ENCODE measurements at regions not wholly inside any gene's neighbourhood (a gene's known extent, or its start where the extent isn't known, plus 50 kb on each side); places are given as distances from the start of the nearest gene placed in this dataset.

DNA sequence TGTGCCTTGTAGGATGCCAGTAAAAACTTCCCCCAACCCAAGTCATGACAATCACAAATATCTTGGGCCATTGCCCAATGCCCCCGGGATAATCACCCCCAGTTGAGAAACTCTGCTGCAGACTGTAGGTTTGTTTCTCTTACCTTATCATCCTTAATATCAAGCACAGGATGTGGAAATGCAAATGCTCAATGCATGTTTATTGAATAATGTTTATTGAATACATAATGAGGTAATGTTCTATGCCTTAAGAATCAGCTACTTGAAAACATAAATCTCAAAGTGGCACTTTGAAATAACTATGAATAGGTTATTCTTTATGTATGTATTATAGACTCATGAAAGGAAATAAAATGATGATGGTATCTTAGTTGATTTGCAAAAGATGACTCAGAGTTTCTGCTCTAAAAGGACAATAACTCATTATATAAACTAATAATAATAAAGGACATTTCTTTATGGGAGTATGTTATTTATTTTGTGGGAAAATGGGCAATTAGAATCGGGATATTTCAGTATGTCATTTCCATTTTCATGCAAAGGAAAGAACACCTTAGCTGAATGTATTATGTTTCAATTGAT, 414.2 kb downstream of the EFNB2 start:
- H3K4me3 ChIP-seq (ENCODE audit: low read depth, poor library complexity, severe bottlenecking), result no peak overlapping the region
- WGBS, 2 donors, result 63 to 64% methylated on average over 2 of the region's 2 CpGs
- no peak for TF ChIP-seq POLR2A (IDR thresholded peaks at IDR 0.05)
- no peak for DNase-seq (ENCODE audit: low spot score in 2 of 2)
- intact Hi-C loops (cut with DNase I; ENCODE audit: low total_unique reads), result no loop called here

DNA sequence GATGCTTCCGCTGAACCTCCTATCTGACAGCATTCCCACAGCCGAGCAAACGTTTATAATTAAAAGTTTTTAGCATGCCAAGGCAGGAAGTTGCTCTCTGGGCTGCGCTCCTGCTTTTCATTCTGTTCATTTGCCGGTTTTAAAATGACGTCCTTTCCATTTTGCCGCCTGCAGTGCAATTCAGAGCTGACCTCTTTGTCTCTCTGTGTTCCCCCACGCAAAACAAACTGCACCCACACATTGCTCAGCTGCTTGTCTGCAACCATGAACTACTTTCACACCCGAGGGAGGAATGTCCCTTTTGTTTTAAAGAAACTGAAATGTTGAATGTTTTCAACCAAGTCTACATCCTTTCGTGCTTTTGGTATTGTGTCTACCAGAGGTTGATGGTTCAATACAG, 416.5 kb downstream of the EFNB2 start:
- intact Hi-C loops (cut with DNase I; ENCODE audit: low total_unique reads), result no loop called here
- 19 to 25% methylated on average over 10 of the region's 10 CpGs for WGBS, 2 donors
- TF ChIP-seq, protein P1, sequence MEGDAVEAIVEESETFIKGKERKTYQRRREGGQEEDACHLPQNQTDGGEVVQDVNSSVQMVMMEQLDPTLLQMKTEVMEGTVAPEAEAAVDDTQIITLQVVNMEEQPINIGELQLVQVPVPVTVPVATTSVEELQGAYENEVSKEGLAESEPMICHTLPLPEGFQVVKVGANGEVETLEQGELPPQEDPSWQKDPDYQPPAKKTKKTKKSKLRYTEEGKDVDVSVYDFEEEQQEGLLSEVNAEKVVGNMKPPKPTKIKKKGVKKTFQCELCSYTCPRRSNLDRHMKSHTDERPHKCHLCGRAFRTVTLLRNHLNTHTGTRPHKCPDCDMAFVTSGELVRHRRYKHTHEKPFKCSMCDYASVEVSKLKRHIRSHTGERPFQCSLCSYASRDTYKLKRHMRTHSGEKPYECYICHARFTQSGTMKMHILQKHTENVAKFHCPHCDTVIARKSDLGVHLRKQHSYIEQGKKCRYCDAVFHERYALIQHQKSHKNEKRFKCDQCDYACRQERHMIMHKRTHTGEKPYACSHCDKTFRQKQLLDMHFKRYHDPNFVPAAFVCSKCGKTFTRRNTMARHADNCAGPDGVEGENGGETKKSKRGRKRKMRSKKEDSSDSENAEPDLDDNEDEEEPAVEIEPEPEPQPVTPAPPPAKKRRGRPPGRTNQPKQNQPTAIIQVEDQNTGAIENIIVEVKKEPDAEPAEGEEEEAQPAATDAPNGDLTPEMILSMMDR (IDR thresholded peaks at IDR 0.05), result no peak
- TF ChIP-seq POLR2A (IDR thresholded peaks at IDR 0.05), result no peak
- no peak overlapping the region for H3K4me3 ChIP-seq (ENCODE audit: low read depth, poor library complexity, severe bottlenecking)
- no peak for DNase-seq (ENCODE audit: low spot score in 2 of 2)

DNA sequence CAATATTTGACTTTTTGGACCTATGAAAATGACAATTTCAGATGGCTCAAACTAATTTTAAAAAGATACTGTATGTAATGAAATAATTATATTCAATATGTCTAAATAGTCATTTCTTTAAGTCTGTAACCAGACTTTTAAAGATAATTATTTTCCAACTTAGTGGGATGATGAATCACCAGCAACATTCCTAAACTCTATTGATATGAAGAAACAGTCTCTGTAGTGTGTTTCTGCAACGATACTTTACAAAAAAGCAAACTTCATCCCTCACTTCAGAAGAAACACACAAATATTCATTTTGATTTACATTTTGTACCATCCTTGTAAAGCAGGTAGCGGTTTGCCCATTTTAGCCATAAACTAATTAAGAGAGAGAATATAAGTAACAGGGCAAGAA, 417.4 kb downstream of the EFNB2 start:
- TF ChIP-seq POLR2A (IDR thresholded peaks at IDR 0.05), result no peak
- TF ChIP-seq, protein P1 (IDR thresholded peaks at IDR 0.05), result no peak

DNA sequence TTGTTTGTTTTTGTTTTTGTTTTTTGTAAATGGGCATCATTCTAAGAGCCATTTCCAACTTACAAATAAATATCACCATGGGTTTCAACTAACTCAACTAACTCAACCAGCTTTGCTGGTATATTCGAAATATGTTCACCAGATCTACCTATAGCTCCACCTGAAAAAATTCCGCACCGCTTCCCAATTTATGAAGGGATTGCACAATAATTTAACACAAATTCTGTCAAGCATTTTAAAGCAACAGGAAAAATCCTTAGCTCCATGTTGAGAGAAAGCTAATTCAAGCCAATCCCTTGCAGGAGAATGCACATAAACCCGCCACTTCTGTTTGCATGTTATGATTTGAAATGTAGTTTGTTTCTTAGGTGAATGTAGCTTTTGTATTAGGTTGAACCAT, 417.8 kb downstream of the EFNB2 start:
- intact Hi-C loops (cut with DNase I; ENCODE audit: low total_unique reads), result no loop called here
- H3K4me3 ChIP-seq (ENCODE audit: low read depth, poor library complexity, severe bottlenecking), result no peak overlapping the region
- no peak for TF ChIP-seq POLR2A (IDR thresholded peaks at IDR 0.05)
- TF ChIP-seq, protein P1 (IDR thresholded peaks at IDR 0.05), result no peak
- WGBS, 2 donors, result 81 to 95% methylated on average over 4 of the region's 4 CpGs
- no peak for DNase-seq (ENCODE audit: low spot score in 2 of 2)

More for the DNA sequence above, 417.4 kb downstream of the EFNB2 start:
- intact Hi-C loops (cut with DNase I; ENCODE audit: low total_unique reads), result no loop called here
- 80 to 86% methylated on average over 2 of the region's 2 CpGs for WGBS, 2 donors
- no peak for DNase-seq (ENCODE audit: low spot score in 2 of 2)
- no peak overlapping the region for H3K4me3 ChIP-seq (ENCODE audit: low read depth, poor library complexity, severe bottlenecking)

DNA sequence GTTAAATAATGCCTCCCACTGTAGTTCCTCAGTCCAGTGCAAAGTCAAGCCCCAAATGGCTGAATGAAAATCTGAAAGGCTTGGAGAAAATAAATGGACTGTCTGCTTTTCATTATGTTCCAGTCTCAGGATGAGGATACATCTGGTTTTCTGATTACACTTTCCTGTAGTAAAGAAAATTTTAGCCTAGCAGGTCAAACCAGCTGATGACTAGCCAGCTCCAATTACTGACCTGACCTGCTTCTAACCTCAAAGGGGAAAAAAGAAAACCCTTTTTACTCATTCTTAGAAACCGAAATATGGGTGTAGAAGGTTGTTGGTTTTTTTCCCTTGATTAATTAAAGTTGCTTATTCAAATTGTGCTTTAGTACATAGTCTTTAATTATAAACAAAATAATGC, 418.4 kb downstream of the EFNB2 start:
- WGBS, 2 donors, result 74 to 75% methylated on average over 1 of the region's 1 CpG
- no peak overlapping the region for H3K4me3 ChIP-seq (ENCODE audit: low read depth, poor library complexity, severe bottlenecking)
- no peak for TF ChIP-seq POLR2A (IDR thresholded peaks at IDR 0.05)
- TF ChIP-seq, protein P1 (IDR thresholded peaks at IDR 0.05), result no peak
- no peak for DNase-seq (ENCODE audit: low spot score in 2 of 2)
- intact Hi-C loops (cut with DNase I; ENCODE audit: low total_unique reads), result no loop called here

DNA sequence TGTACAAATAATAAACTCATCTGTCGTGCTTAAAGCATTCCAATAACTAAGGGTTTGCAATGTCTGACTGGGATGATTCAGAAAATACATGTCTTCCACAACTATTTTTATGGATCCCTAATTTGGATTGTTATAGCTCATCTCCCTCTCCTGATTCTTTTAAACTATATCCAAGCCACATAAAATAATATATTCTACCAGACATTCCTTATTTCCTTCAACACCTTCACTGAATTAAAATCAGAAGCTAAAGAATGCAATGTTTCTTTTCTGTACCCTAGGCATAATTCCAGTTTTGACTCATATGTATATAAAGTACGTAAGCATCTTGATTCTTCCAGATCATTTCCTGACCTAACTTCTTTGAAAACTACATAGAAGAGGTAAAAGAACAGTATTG, 420.4 kb downstream of the EFNB2 start:
- TF ChIP-seq, protein P1 (IDR thresholded peaks at IDR 0.05), result no peak
- no peak for TF ChIP-seq POLR2A (IDR thresholded peaks at IDR 0.05)
- no peak overlapping the region for H3K4me3 ChIP-seq (ENCODE audit: low read depth, poor library complexity, severe bottlenecking)
- WGBS, 2 donors, result 81% methylated on average over 2 of the region's 2 CpGs
- intact Hi-C loops (cut with DNase I; ENCODE audit: low total_unique reads), result no loop called here
- no peak for DNase-seq (ENCODE audit: low spot score in 2 of 2)

All from lower leg skin (tissue), 4 donors.